Limb (tissue), 2 donors: ENCODE measurements at regions not wholly inside any gene's neighbourhood (a gene's known extent, or its start where the extent isn't known, plus 50 kb on each side); places are given as distances from the start of the nearest gene placed in this dataset.

Experiments used
- DNase-seq, 2 donors: peaks; one replicate each; pipeline ENCODE4 v3.0.0-alpha.2; 2016; ENCODE audit errors: extremely low spot score in 2 of 2

DNA sequence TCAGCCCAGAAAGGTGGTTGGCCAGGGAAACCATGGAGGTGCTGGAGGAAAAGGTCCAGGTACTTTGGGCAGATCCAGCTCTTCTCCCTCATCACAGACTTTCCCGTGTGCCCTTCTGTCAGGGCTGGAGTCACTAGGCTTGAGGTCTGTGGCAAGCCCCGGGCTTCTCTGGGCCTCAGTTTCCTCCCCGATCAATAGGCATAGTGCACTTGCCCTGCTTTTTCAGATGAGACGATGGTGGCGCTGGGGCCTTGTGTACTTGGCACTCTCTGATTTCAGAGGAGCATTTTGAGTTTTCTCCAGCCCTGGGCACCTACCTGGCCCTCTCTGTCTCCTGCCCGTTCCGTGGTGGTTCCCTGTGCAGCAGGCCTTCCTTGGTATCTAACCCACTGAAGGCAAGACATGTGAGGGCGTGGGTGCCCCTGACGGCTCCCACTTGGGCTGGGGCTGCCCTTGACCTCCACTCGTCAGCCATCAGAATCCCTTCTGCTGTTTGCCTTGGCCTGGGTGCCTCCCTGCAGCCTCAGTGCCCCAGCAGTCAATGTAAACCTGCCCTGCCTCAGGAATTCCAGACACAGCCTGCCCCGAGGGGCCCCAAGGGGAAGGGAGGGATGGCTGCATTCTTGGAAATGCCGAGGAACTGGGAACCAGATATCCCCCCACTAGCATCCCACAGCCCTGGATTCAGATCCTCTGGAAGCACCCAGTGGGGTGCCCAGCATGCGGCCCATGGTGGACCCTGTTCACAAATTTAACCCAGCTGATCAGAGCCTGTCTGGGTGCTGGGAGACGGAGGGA is 66.3 kb upstream of the COL5A1 start:
- DNase-seq = peak in 1 of 2 donors; percentile 35

- DNase-seq = no peak
These were observed 65.8 kb upstream of the COL5A1 start for GRCh38 chr9:134575901-134576176.

DNA sequence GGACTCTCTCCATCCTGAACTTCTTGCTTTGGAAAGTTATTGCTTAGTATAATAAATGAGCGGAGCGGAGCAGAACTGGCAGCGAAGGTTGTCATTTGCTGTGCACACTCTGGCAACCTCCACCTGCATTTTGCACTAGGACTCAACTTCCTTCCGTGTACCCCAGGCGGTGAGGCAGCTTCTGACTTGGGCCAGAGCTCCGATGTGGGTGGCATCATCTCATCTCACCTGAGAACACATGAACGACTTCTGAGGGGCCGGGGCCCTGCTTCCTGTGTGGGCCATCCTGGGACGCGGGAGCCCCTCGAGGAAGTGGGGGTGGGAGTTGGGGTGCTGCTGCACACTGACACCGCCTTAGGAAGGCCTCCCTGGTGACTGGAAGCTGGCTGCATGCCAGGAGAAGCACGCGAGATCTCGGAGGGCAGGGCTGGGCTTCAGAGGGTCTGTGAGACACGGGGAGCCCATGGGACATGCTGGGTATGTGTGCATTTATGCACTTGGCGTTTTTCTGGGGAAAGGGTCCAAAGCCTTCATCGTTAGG is 56.5 kb upstream of the COL5A1 start:
- DNase-seq = peak in 1 of 2 donors; percentile 29

- peak in 1 of 2 donors; percentile 27 for DNase-seq
These were observed 55.6 kb upstream of the COL5A1 start for GRCh38 chr9:134585746-134586706.

- no peak for DNase-seq
These were observed 51.9 kb upstream of the COL5A1 start for GRCh38 chr9:134589748-134590147.

DNA sequence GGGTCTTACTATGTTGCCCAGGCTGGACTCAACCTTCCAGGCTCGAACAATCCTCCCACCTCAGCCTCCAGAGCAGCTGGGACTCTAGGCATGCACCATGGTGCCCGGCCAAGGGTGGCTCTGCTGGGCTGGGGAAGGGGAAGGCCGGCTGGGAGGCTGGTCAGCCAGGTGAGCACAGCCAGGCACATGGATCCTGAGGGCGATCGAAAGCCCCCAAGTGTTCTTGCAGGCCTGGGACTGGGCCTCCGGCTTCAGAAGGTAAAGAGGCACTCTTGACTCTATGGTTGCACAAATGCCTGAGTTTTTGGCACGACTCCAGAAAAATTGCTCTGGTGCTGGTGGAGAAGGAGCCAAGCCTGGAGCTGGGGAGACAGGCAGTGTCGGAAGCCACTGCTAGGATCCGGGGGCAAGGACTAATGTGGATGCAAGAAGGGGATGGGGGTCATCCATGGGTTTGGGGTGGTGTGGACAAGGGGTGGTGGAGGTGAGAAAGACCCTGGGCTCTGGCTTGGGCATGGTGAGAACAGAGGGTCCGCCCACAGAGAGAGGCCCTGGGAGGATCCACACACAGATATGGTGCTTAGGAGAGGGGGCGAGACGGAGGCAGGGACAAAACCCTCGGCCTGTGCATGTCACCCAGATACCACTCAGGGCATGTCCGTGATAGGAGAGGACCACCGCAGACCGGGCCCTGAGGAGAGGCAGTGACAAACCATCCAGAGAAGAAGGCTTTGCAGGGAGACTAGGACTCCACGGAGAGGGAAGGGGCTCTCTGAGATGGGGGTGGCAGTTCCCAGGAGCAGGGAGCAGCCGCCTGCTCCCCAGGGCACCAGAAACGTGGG is 51.1 kb upstream of the COL5A1 start:
- no peak for DNase-seq

GRCh38 chr9:134591082-134591571 is 50.5 kb upstream of the COL5A1 start:
- no peak for DNase-seq

DNA sequence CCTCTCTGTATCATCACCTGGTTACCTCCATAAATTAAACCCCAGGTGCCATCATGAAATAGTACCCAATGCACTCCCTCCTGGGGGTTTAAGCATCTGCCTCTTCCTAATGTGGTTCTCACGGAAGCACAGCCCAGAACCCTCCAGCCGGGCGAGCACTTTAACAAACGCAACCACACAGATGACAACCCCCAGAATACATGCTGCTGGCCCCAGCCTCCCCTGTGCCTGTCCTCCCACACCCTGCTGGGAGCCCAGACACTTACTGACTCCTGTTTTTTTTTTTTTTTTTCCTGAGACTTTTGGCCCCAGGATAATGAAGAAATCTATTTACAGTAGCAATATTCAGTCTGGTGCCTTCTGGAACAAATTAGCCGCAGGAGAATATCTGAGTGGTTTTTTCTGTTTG is 50.0 kb upstream of the COL5A1 start:
- no peak for DNase-seq
